Peyer's patch (tissue), 4 donors: ENCODE measurements at regions not wholly inside any gene's neighbourhood (a gene's known extent, or its start where the extent isn't known, plus 50 kb on each side); places are given as distances from the start of the nearest gene placed in this dataset.
"Not testable (repeated sequence)": the region's sequence is repeated elsewhere in the genome, so short reads cannot be mapped to it uniquely, and the experiment has no call there.

ENCODE experiments used
- DNase-seq, 3 donors: peaks; one replicate each; pipeline ENCODE4 v3.0.0-alpha.2; 2017 to 2019
- H3K27ac ChIP-seq, 4 donors: fragments of 200-600 bp; sonication (generic); one replicate each; pipeline ENCODE4 v1.5.1; 2016 to 2019
- H3K27me3 ChIP-seq, 2 donors: fragments of 200-600 bp; sonication (generic); one replicate each; pipeline ENCODE4 v1.5.1; 2019
- H3K36me3 ChIP-seq, 3 donors: fragments of 200-600 bp; sonication (generic); one replicate each; pipeline ENCODE4 v1.5.1; 2016 to 2019
- H3K4me1 ChIP-seq, 4 donors: fragments of 200-600 bp; sonication (generic); one replicate each; pipeline ENCODE4 v1.5.1; 2016 to 2019
- H3K4me3 ChIP-seq, 4 donors: fragments of 200-600 bp; sonication (generic); 1 replicate in 3 of 4; 2 replicates in 1 of 4; pipeline ENCODE4 v1.5.1; 2016 to 2019; ENCODE audit warnings: mild to moderate bottlenecking in 1 of 4
- H3K9me3 ChIP-seq, 4 donors: fragments of 200-600 bp; sonication (generic); one replicate each; pipeline ENCODE4 v1.5.1; 2016 to 2019; ENCODE audit warnings: mild to moderate bottlenecking in 1 of 4
- CTCF ChIP-seq, 6 experiments: fragments of 450-650 bp in 4 of 6; fragments of 200-600 bp in 2 of 6; sonication (generic) in 1 of 6; IDR thresholded peaks; one replicate each; pipeline ENCODE4 v1.5.1; 2017 to 2019; ENCODE audit warnings: antibody characterized with exemption in 6 of 6, mild to moderate bottlenecking in 3 of 6, moderate library complexity in 1 of 6
- POLR2A ChIP-seq, 2 donors: fragments of 450-650 bp; IDR thresholded peaks; one replicate each; pipeline ENCODE4 v1.5.1; 2017; ENCODE audit warnings: antibody characterized with exemption in 2 of 2, mild to moderate bottlenecking in 2 of 2, moderate library complexity in 2 of 2

GRCh38 chr16:51237861-51238378 lies 86.8 kb upstream of the SALL1 start:
- no peak overlapping the region for H3K4me3 ChIP-seq
- H3K4me1 ChIP-seq = no peaks in the 10 kb centered on the region
- no peak for DNase-seq
- no peaks in the 10 kb centered on the region for H3K36me3 ChIP-seq
- H3K9me3 ChIP-seq = no peaks in the 10 kb centered on the region
- TF ChIP-seq CTCF (IDR thresholded peaks at IDR 0.05) (no peak), POLR2A (IDR thresholded peaks at IDR 0.05) (no peak)
- no peak overlapping the region for H3K27ac ChIP-seq
- no peaks in the 10 kb centered on the region for H3K27me3 ChIP-seq

DNA sequence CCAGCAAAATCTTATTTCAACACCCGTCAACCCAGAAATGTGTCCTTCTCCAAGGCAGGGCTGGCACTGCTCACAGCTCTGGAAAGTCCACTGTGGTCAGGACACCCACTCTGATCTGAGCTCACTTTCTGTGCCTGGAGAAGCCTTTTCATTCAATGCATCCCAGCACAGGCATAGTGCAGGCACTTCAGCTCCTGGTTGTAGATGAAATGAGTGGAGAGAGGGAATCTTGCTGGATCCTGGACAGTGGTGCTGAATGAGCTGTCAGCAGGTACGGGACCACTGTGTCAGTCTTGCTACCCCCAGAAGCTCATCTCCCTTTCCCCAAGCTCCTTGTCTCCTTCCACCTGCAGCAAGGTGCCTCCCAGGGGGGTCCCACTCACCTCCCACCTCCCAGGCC lies 86.1 kb upstream of the SALL1 start:
- DNase-seq = no peak
- Histone ChIP-seq H3K27me3 (no peaks in the 10 kb centered on the region), H3K4me3 (no peak overlapping the region), H3K36me3 (no peaks in the 10 kb centered on the region), H3K27ac (no peak overlapping the region), H3K9me3 (no peaks in the 10 kb centered on the region), H3K4me1 (no peaks in the 10 kb centered on the region)
- TF ChIP-seq POLR2A (IDR thresholded peaks at IDR 0.05) (no peak), CTCF (IDR thresholded peaks at IDR 0.05) (no peak)

DNA sequence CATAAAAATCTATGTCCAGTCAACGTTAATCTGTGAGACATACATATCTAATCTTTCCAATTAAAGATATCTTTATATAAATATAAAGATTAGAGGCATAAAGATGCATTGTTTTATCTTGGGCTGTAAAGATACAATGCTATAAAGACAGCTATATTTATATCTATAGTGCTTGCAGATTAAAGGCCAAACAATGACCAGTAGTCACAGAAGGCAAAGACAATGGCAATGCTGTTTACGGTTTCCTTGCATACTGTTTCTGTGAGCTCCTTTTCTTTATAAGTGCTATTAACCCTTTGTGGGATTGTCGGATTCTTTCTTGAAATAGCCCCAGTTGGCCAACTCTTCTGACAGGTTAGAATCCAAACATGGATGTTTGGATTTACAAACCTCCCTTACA lies 85.5 kb upstream of the SALL1 start:
- DNase-seq = no peak
- no peaks in the 10 kb centered on the region for H3K27me3 ChIP-seq
- TF ChIP-seq POLR2A (IDR thresholded peaks at IDR 0.05) (no peak), CTCF (IDR thresholded peaks at IDR 0.05) (no peak)
- no peak overlapping the region for H3K4me3 ChIP-seq
- no peaks in the 10 kb centered on the region for H3K36me3 ChIP-seq
- no peak overlapping the region for H3K27ac ChIP-seq
- no peaks in the 10 kb centered on the region for H3K4me1 ChIP-seq
- no peaks in the 10 kb centered on the region for H3K9me3 ChIP-seq

GRCh38 chr16:51231702-51232101 lies 80.6 kb upstream of the SALL1 start:
- H3K4me3 ChIP-seq = no peak overlapping the region
- no peaks in the 10 kb centered on the region for H3K36me3 ChIP-seq
- no peak for TF ChIP-seq POLR2A (IDR thresholded peaks at IDR 0.05)
- TF ChIP-seq CTCF (IDR thresholded peaks at IDR 0.05) = no peak
- H3K27me3 ChIP-seq = no peaks in the 10 kb centered on the region
- H3K27ac ChIP-seq = no peak overlapping the region
- H3K4me1 ChIP-seq = no peaks in the 10 kb centered on the region
- DNase-seq = no peak
- no peaks in the 10 kb centered on the region for H3K9me3 ChIP-seq

DNA sequence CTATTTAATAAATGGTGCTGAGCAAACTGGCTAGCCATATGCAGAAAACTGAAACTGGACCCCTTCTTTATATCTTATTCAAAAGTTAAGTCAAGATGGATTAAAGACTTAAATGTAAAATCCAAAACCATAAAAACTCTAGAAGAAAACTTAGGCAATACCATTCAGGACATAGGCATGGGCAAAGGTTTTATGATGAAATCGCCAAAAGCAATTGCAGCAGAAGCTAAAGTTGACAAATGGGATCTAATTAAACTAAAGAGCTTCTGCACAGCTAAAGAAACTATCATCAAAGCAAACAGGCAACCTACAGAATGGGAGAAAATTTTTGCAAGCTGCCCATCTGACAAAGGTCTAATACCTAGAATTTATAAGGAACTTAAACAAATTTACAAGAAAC lies 79.0 kb upstream of the SALL1 start:
- not testable (repeated sequence) for H3K9me3 ChIP-seq, H3K27ac ChIP-seq, H3K27me3 ChIP-seq, H3K4me3 ChIP-seq, DNase-seq, H3K36me3 ChIP-seq, H3K4me1 ChIP-seq

DNA sequence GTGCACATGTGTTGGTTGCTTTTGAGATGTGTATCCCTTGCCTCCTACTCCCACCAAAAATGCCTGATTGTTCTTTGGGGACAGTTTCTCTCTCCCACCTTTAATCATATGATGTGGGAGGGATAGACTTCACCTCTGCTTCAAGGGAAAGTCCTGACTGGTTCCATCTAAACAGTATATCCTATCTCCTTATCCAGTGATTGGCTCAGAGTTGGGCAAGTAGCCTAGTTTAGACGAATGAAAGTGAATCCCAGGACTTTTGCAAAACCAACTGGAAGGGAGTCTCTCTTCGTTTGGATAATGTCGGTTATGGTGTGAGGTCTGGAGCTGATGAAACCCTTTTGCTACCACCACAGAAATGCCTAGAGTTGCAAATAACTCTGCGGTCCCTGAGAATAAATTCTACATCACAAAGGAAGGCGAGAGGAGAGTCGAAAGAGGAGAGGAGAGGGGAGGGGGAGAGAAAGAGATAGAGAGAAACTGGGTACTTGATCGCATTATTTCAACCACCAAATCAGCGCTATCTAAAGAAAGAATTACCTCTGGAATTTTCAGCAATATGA lies 77.1 kb upstream of the SALL1 start:
- no peak overlapping the region for H3K27ac ChIP-seq
- no peak for DNase-seq
- TF ChIP-seq CTCF (IDR thresholded peaks at IDR 0.05) = no peak
- TF ChIP-seq POLR2A (IDR thresholded peaks at IDR 0.05) = no peak
- H3K27me3 ChIP-seq = no peaks in the 10 kb centered on the region
- H3K9me3 ChIP-seq = no peaks in the 10 kb centered on the region
- H3K36me3 ChIP-seq = no peaks in the 10 kb centered on the region
- no peak overlapping the region for H3K4me3 ChIP-seq
- no peaks in the 10 kb centered on the region for H3K4me1 ChIP-seq
